K562 (cell line): ENCODE measurements at regions not wholly inside any gene's neighbourhood (a gene's known extent, or its start where the extent isn't known, plus 50 kb on each side); places are given as distances from the start of the nearest gene placed in this dataset.

Experiments used
- ADNP ChIP-seq: fragments of 200-800 bp; sonication (Bioruptor generic); IDR thresholded peaks from 2 replicates; pipeline ENCODE4 v1.6.1; 2016; ENCODE audit warnings: missing genetic modification characterization, missing compliant biosample characterization
- ATF1 ChIP-seq, 2 experiments: fragments of 450-650 bp in 1 of 2; IDR thresholded peaks; 2 replicates each; pipeline ENCODE4 v1.6.1; 2016; ENCODE audit warnings: missing compliant biosample characterization in 1 of 2, missing genetic modification characterization in 1 of 2
- BRF1 ChIP-seq: IDR thresholded peaks from 3 replicates; pipeline ENCODE4 v1.6.1; 2011; ENCODE audit warnings: borderline replicate concordance, mild to moderate bottlenecking; ENCODE audit not compliant: insufficient read length; ENCODE audit errors: extremely low read depth
- CBFA2T2 ChIP-seq: fragments of 450-650 bp; conservative IDR thresholded peaks from 2 replicates; pipeline ENCODE4 v1.6.1; 2017; ENCODE audit warnings: mild to moderate bottlenecking
- CBX3 ChIP-seq, 2 experiments: IDR thresholded peaks; 1 replicate in 1 of 2; 2 replicates in 1 of 2; pipeline ENCODE4 v1.6.1; 2012; ENCODE audit warnings: inconsistent platforms in 2 of 2, low read length in 2 of 2, borderline replicate concordance in 1 of 2, control low read depth in 1 of 2
- CTBP1 ChIP-seq: fragments of 450-650 bp; IDR thresholded peaks from 2 replicates; pipeline ENCODE4 v1.6.1; 2016; ENCODE audit warnings: borderline replicate concordance
- ETV6 ChIP-seq, 3 experiments: fragments of 150-350 bp in 1 of 3; sonication (generic) in 1 of 3; formaldehyde crosslinking in 1 of 3; IDR thresholded peaks; 2 replicates each; pipeline versions ENCODE4 v1.6.1 to v1.8.0; 2014 to 2022; ENCODE audit warnings: borderline replicate concordance in 2 of 3, low read depth in 2 of 3, antibody characterized with exemption in 1 of 3, low read length in 1 of 3, mild to moderate bottlenecking in 1 of 3, missing genetic modification reagents in 1 of 3
- FOXK2 ChIP-seq, 2 experiments: fragments of 450-650 bp; IDR thresholded peaks in 1 of 2; conservative IDR thresholded peaks in 1 of 2; 2 replicates each; pipeline ENCODE4 v1.6.1; 2016; ENCODE audit warnings: low read depth in 2 of 2, mild to moderate bottlenecking in 1 of 2
- HDAC2 ChIP-seq: fragments of 450-650 bp; IDR thresholded peaks from 2 replicates; pipeline ENCODE4 v1.6.1; 2016; ENCODE audit warnings: mild to moderate bottlenecking
- MED1 ChIP-seq: sonication (generic); formaldehyde crosslinking; IDR thresholded peaks from 2 replicates; pipeline ENCODE4 v1.8.1; 2023; ENCODE audit warnings: missing genetic modification reagents, borderline replicate concordance
- MEF2D ChIP-seq: conservative IDR thresholded peaks from 2 replicates; pipeline ENCODE4 v1.6.1; 2016; ENCODE audit warnings: low read depth, missing genetic modification characterization, missing compliant biosample characterization
- PPARD ChIP-seq: fragments of 250-450 bp; sonication (Bioruptor Pico); IDR thresholded peaks from 2 replicates; pipeline ENCODE4 v1.8.0; 2022; ENCODE audit warnings: inconsistent platforms, mild to moderate bottlenecking, moderate library complexity
- PTBP1 ChIP-seq: fragments of 200-400 bp; formaldehyde crosslinking; IDR thresholded peaks from 2 replicates; pipeline ENCODE4 v1.6.1; 2017; ENCODE audit warnings: low read depth, low read length
- ZNF444 ChIP-seq: fragments of 250-450 bp; sonication (Bioruptor Pico); IDR thresholded peaks from 2 replicates; pipeline ENCODE4 v1.4.0; 2020; ENCODE audit warnings: mild to moderate bottlenecking, moderate library complexity
- ZNF561 ChIP-seq: fragments of 450-650 bp; formaldehyde crosslinking; conservative IDR thresholded peaks from 2 replicates; pipeline ENCODE4 v1.4.0; 2020; ENCODE audit warnings: mild to moderate bottlenecking, moderate library complexity
- TF ChIP-seq, protein P1 (sequence below): fragments of 450-650 bp; formaldehyde crosslinking; IDR thresholded peaks from 2 replicates; pipeline ENCODE4 v1.4.0; 2022; ENCODE audit warnings: missing genetic modification characterization
- TF ChIP-seq, protein P2 (sequence below): fragments of 450-650 bp; IDR thresholded peaks from 2 replicates; pipeline ENCODE4 v1.6.1; 2018; ENCODE audit warnings: mild to moderate bottlenecking, low read depth; ENCODE audit not compliant: partially characterized antibody
- TF ChIP-seq, protein P3 (sequence below): sonication (generic); formaldehyde crosslinking; IDR thresholded peaks from 2 replicates; pipeline ENCODE4 v1.8.0; 2022; ENCODE audit warnings: missing genetic modification reagents, mild to moderate bottlenecking, borderline replicate concordance
- TF ChIP-seq, protein P4 (sequence below): fragments of 200-800 bp; sonication (Bioruptor generic); IDR thresholded peaks from 2 replicates; pipeline ENCODE4 v1.6.1; 2017; ENCODE audit warnings: missing genetic modification characterization, missing compliant biosample characterization
- TF ChIP-seq, protein P5 (sequence below): fragments of 450-650 bp; formaldehyde crosslinking; IDR thresholded peaks from 2 replicates; pipeline ENCODE4 v1.4.0; 2020; ENCODE audit warnings: mild to moderate bottlenecking, moderate library complexity

DNA sequence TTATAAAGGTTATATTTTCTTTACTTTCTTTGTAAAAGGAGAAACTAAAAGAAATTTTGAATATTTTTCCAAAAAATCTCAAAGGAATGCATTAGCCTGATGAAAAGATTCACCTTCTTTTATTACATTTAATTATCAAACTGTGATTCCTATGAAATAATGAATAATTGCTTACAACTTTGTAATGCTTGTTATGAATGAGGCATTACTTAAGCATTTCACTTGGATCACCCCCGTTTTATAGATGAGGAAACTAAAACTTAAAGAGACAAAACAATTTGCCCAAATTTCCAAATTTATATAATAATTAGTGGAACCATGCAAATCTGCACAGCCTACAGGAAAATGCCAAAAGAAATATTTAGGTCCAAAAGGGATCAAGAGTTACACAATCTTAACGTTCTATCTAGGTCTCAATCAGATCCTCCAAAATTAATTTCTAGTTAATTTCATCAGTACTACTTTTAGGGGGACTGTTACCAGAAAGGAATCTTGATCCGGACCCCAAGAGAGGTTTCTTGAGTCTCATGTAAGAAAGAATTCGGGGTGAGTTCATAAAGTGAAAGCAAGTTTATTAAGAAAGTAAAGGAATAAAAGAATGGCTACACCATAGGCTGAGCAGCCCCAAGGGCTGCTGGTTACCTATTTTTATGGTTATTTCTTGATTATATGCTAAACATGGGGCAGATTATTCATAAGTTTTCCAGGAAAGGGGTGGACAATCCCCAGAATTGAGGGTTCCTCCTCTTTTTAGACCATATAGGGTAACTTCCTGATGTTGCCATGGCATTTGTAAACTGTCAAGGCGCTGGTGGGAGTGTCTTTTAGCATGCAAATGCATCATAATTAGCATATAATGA, 288.0 kb downstream of the ADGB start (continued):
- TF ChIP-seq, protein P1, sequence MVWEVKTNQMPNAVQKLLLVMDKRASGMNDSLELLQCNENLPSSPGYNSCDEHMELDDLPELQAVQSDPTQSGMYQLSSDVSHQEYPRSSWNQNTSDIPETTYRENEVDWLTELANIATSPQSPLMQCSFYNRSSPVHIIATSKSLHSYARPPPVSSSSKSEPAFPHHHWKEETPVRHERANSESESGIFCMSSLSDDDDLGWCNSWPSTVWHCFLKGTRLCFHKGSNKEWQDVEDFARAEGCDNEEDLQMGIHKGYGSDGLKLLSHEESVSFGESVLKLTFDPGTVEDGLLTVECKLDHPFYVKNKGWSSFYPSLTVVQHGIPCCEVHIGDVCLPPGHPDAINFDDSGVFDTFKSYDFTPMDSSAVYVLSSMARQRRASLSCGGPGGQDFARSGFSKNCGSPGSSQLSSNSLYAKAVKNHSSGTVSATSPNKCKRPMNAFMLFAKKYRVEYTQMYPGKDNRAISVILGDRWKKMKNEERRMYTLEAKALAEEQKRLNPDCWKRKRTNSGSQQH (CRISPR knock-in tag) = peak; percentile 75; the same call in 1 of the 2 replicates
- TF ChIP-seq MED1 = no peak
- TF ChIP-seq, protein P2, sequence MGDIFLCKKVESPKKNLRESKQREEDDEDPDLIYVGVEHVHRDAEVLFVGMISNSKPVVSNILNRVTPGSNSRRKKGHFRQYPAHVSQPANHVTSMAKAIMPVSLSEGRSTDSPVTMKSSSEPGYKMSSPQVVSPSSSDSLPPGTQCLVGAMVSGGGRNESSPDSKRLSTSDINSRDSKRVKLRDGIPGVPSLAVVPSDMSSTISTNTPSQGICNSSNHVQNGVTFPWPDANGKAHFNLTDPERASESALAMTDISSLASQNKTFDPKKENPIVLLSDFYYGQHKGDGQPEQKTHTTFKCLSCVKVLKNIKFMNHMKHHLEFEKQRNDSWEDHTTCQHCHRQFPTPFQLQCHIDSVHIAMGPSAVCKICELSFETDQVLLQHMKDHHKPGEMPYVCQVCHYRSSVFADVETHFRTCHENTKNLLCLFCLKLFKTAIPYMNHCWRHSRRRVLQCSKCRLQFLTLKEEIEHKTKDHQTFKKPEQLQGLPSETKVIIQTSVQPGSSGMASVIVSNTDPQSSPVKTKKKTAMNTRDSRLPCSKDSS = no peak
- TF ChIP-seq, protein P3, sequence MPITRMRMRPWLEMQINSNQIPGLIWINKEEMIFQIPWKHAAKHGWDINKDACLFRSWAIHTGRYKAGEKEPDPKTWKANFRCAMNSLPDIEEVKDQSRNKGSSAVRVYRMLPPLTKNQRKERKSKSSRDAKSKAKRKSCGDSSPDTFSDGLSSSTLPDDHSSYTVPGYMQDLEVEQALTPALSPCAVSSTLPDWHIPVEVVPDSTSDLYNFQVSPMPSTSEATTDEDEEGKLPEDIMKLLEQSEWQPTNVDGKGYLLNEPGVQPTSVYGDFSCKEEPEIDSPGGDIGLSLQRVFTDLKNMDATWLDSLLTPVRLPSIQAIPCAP (CRISPR knock-in tag) = no peak
- no peak; the same call in none of the 2 replicates for TF ChIP-seq ADNP (tag)
- TF ChIP-seq CBX3 (IDR thresholded peaks at IDR 0.05; ENCODE audit: borderline replicate concordance in 1 of 2, low read length in 2 of 2) = no peak; a peak in 1 of 3 replicates
- TF ChIP-seq ZNF444 (CRISPR knock-in tag) = peak; percentile 70; the same call in 1 of the 2 replicates
- TF ChIP-seq CTBP1 = no peak
- no peak for TF ChIP-seq ETV6 (IDR thresholded peaks at IDR 0.05; ENCODE audit: borderline replicate concordance in 1 of 2, low read depth in 2 of 2, low read length in 1 of 2)
- no peak for TF ChIP-seq ETV6 (CRISPR knock-in tag; IDR thresholded peaks at IDR 0.05; ENCODE audit: borderline replicate concordance)
- TF ChIP-seq MEF2D = no peak; the same call in 1 of the 2 replicates
- no peak for TF ChIP-seq HDAC2
- no peak for TF ChIP-seq PPARD (CRISPR knock-in tag)
- TF ChIP-seq, protein P4, sequence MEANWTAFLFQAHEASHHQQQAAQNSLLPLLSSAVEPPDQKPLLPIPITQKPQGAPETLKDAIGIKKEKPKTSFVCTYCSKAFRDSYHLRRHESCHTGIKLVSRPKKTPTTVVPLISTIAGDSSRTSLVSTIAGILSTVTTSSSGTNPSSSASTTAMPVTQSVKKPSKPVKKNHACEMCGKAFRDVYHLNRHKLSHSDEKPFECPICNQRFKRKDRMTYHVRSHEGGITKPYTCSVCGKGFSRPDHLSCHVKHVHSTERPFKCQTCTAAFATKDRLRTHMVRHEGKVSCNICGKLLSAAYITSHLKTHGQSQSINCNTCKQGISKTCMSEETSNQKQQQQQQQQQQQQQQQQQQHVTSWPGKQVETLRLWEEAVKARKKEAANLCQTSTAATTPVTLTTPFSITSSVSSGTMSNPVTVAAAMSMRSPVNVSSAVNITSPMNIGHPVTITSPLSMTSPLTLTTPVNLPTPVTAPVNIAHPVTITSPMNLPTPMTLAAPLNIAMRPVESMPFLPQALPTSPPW (CRISPR knock-in tag) = no peak
- TF ChIP-seq ATF1 (CRISPR knock-in tag; IDR thresholded peaks at IDR 0.05) = no peak
- TF ChIP-seq ATF1 (tag; IDR thresholded peaks at IDR 0.05) = no peak
- TF ChIP-seq ZNF561 = peak; percentile 82; the same call in 1 of the 2 replicates
- TF ChIP-seq FOXK2 (conservative IDR thresholded peaks at IDR 0.05 in 1 of 2, IDR thresholded peaks at IDR 0.05 in 1 of 2; ENCODE audit: low read depth in 2 of 2) = peak; percentile 88 to 92
- no peak for TF ChIP-seq CBFA2T2
- TF ChIP-seq BRF1 = no peak
- TF ChIP-seq, protein P5, sequence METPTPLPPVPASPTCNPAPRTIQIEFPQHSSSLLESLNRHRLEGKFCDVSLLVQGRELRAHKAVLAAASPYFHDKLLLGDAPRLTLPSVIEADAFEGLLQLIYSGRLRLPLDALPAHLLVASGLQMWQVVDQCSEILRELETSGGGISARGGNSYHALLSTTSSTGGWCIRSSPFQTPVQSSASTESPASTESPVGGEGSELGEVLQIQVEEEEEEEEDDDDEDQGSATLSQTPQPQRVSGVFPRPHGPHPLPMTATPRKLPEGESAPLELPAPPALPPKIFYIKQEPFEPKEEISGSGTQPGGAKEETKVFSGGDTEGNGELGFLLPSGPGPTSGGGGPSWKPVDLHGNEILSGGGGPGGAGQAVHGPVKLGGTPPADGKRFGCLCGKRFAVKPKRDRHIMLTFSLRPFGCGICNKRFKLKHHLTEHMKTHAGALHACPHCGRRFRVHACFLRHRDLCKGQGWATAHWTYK (CRISPR knock-in tag) = peak; percentile 75
- TF ChIP-seq PTBP1 = no peak
